HEK293T (cell line): ENCODE measurements at regions not wholly inside any gene's neighbourhood (a gene's known extent, or its start where the extent isn't known, plus 50 kb on each side); places are given as distances from the start of the nearest gene placed in this dataset.

Experiments used
- CTCF ChIA-PET: fragments of 350-600 bp; formaldehyde crosslinking; extraction: SDS; loops from one replicate; lab custom pipeline; 2021; ENCODE audit warnings: antibody characterized with exemption, inconsistent platforms; lab: Yijun Ruan, JAX
- POLR2A ChIA-PET: fragments of 350-600 bp; formaldehyde crosslinking; extraction: SDS; loops from one replicate; lab custom pipeline; 2020; ENCODE audit warnings: antibody characterized with exemption, inconsistent platforms; lab: Yijun Ruan, JAX
- DNase-seq: peaks from one replicate; pipeline ENCODE4 v3.0.0; 2012; ENCODE audit warnings: mixed read lengths; ENCODE audit errors: extremely low spot score
- ARNT ChIP-seq: fragments of 450-650 bp; IDR thresholded peaks from 2 replicates; pipeline ENCODE4 v1.6.1; 2017; ENCODE audit warnings: mild to moderate bottlenecking
- BHLHE40 ChIP-seq: fragments of 450-650 bp; IDR thresholded peaks from 2 replicates; pipeline ENCODE4 v1.6.1; 2016; ENCODE audit warnings: mild to moderate bottlenecking, moderate library complexity, borderline replicate concordance
- CTBP1 ChIP-seq: fragments of 450-650 bp; IDR thresholded peaks from 2 replicates; pipeline ENCODE4 v1.6.1; 2016; ENCODE audit warnings: borderline replicate concordance
- ELF4 ChIP-seq: fragments of 450-650 bp; IDR thresholded peaks from 2 replicates; pipeline ENCODE4 v1.6.1; 2017; ENCODE audit warnings: antibody characterized with exemption
- FOXA1 ChIP-seq: fragments of 450-650 bp; IDR thresholded peaks from 2 replicates; pipeline ENCODE4 v1.6.1; 2016; ENCODE audit warnings: mild to moderate bottlenecking
- FOXK2 ChIP-seq: fragments of 450-650 bp; IDR thresholded peaks from 2 replicates; pipeline ENCODE4 v1.6.1; 2016; ENCODE audit warnings: mild to moderate bottlenecking
- FOXM1 ChIP-seq: fragments of 450-650 bp; IDR thresholded peaks from 2 replicates; pipeline ENCODE4 v1.6.1; 2017; ENCODE audit warnings: mild to moderate bottlenecking, borderline replicate concordance
- HDGF ChIP-seq: fragments of 450-650 bp; IDR thresholded peaks from 2 replicates; pipeline ENCODE4 v1.6.1; 2017; ENCODE audit warnings: antibody characterized with exemption, borderline replicate concordance
- L3MBTL2 ChIP-seq: fragments of 450-650 bp; conservative IDR thresholded peaks from 2 replicates; pipeline ENCODE4 v1.6.1; 2016; ENCODE audit warnings: mild to moderate bottlenecking
- LEF1 ChIP-seq: fragments of 450-650 bp; IDR thresholded peaks from 2 replicates; pipeline ENCODE4 v1.6.1; 2017; ENCODE audit warnings: mild to moderate bottlenecking, borderline replicate concordance
- NFRKB ChIP-seq: fragments of 450-650 bp; IDR thresholded peaks from 2 replicates; pipeline ENCODE4 v1.6.1; 2016; ENCODE audit warnings: mild to moderate bottlenecking, moderate library complexity
- SP1 ChIP-seq: fragments of 450-650 bp; IDR thresholded peaks from 2 replicates; pipeline ENCODE4 v1.6.1; 2017
- SUZ12 ChIP-seq: fragments of 450-650 bp; IDR thresholded peaks from 2 replicates; pipeline ENCODE4 v1.6.1; 2016; ENCODE audit warnings: mild to moderate bottlenecking
- TARDBP ChIP-seq: fragments of 450-650 bp; IDR thresholded peaks from 2 replicates; pipeline ENCODE4 v1.6.1; 2016
- ZNF384 ChIP-seq: fragments of 450-650 bp; IDR thresholded peaks from 2 replicates; pipeline ENCODE4 v1.6.1; 2016
- TF ChIP-seq, protein P1 (sequence below): fragments of 450-650 bp; IDR thresholded peaks from 2 replicates; pipeline ENCODE4 v1.6.1; 2016

DNA sequence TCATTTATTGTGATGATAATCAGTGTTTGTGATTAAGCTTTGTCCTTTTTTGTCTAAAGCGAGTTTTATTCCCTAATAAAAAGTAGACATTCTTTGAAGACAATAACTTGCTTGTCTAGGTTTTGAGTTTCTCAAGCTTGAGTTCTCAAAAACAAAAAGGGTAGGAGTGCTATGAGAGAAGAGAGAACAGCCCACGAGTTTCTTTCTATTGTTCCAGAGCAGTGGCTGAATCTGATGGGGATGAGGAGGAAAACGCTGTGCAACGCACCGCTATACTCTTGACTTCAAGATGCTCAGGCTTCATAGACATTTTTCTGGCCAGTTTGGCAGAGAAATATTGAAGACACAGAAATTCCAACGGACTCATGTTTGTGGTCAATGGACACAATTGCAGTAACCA is 669.8 kb upstream of the B3GALT2 start:
- CTCF ChIA-PET = no interaction called here
- no peak for TF ChIP-seq ZNF384
- TF ChIP-seq FOXK2 = no peak
- TF ChIP-seq TARDBP = no peak
- POLR2A ChIA-PET = no interaction called here
- DNase-seq = no peak

DNA sequence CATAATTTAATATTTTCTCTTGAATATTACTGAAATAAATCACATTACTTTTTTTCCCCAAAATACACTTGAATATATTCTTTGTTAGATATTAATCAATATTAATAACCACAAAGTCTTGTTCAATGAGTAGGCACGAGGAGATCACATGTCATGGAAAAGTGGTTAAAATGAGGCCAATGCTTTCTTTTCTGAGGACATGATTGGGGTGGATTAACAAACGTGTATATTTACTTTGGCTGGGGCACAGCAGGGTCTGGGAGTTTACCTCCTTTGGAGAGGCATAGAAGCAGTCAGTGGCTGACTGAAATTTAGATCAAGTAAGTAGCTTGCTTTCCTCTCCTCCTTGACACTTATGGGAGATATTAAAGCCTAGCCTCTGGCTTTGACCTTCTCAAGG is 664.3 kb upstream of the B3GALT2 start:
- CTCF ChIA-PET = no interaction called here
- DNase-seq = peak; percentile 31
- TF ChIP-seq, protein P1, sequence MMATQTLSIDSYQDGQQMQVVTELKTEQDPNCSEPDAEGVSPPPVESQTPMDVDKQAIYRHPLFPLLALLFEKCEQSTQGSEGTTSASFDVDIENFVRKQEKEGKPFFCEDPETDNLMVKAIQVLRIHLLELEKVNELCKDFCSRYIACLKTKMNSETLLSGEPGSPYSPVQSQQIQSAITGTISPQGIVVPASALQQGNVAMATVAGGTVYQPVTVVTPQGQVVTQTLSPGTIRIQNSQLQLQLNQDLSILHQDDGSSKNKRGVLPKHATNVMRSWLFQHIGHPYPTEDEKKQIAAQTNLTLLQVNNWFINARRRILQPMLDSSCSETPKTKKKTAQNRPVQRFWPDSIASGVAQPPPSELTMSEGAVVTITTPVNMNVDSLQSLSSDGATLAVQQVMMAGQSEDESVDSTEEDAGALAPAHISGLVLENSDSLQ = peak; percentile 19; the same call in 1 of the 2 replicates
- TF ChIP-seq L3MBTL2 (peak; percentile 80), CTBP1 (peak; percentile 40; the same call in 1 of the 2 replicates), FOXK2 (peak; percentile 27; the same call in 1 of the 2 replicates), FOXA1 (0 out of 2 replicates have a peak, but pooled peaks have one; percentile 6), LEF1 (no peak)
- POLR2A ChIA-PET = no interaction called here

DNA sequence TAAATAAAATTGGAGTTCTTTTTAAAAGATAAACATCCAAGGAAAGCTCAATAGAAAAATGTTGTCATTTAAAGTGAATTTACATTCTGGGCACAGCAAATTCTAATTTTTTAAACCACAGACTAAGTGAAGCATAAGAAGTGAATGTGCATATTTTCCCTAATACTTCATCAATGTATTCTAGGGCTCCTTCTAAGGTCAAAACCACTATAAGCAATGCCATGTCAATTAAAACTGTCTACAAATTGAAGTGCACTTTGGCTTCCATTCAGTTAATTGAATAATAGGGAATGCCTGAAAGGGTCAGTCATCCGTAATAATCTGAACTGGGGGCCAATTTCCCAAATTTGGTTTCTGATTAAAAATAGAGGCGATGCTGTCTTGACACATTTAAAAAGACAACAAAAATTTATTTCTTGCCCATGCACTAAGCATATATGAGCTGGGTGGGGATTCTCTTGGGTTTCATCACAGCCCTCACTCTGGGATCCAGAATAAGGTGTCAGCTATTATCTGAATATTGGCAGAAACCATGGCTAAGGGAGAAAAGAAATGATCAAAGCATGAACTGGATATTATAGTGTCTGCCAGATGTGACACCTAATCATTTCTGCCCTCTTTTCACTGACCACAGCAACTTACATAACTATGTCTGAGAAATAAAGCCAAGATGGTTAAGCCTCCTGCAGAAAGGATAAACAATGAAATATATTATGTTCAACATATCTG is 660.6 kb upstream of the B3GALT2 start:
- no peak for DNase-seq
- POLR2A ChIA-PET = no interaction called here
- TF ChIP-seq, protein P1 = no peak
- TF ChIP-seq L3MBTL2 = no peak
- no peak for TF ChIP-seq CTBP1
- no peak for TF ChIP-seq FOXA1
- TF ChIP-seq ELF4 = no peak
- no peak for TF ChIP-seq FOXK2
- no peak for TF ChIP-seq SP1
- TF ChIP-seq ZNF384 = no peak
- TF ChIP-seq LEF1 = no peak
- no peak for TF ChIP-seq NFRKB
- TF ChIP-seq SUZ12 = no peak
- TF ChIP-seq FOXM1 = no peak
- TF ChIP-seq ARNT = no peak
- no peak for TF ChIP-seq HDGF
- no peak for TF ChIP-seq TARDBP
- TF ChIP-seq BHLHE40 = no peak
- CTCF ChIA-PET = no interaction called here

DNA sequence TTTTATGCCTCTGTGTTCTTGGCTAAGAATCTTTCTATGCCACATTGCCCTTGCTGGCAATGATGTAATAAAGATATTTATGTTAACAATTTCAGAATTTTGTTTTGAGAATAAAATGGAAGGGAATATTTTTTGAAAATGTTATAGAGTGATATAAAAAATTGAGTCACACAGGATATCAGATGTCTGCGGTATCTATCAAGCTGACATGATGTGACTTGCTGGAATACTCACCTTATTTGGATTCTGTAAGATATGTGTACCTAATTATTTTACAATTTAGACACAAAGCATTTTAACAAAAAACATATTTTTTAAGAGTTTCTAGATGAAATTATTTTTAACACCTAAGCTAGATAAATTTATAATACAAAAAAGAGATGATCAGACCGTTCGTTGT is 660.0 kb upstream of the B3GALT2 start:
- no peak for TF ChIP-seq FOXA1
- TF ChIP-seq ZNF384 = no peak
- no peak for TF ChIP-seq HDGF
- TF ChIP-seq NFRKB = no peak
- no peak for TF ChIP-seq SUZ12
- TF ChIP-seq ARNT = no peak
- TF ChIP-seq CTBP1 = no peak
- TF ChIP-seq FOXK2 = no peak
- TF ChIP-seq, protein P1 = no peak
- TF ChIP-seq SP1 = no peak
- TF ChIP-seq LEF1 = no peak
- TF ChIP-seq BHLHE40 = no peak
- TF ChIP-seq L3MBTL2 = no peak
- TF ChIP-seq TARDBP = no peak
- TF ChIP-seq FOXM1 = no peak
- no peak for TF ChIP-seq ELF4
- ChIA-PET POLR2A (no interaction called here), CTCF (no interaction called here)
- DNase-seq = no peak

DNA sequence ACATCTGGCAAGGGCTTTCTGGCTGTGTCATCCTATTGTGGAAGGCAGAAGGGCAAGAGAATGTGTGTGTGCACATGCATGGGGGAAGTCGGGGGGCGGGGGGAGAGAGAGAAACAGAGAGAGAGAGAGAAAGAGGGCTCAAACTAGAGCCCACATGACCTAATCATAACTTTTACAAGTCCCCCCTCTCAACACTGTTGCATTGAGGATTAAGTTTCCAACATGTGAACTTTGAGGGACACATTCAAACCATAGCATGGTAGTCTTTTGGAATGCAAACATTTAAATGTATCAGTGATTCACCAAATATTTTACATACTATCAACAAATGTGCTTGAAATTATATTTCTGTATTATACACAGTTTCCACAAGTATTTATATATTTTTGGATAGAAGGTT is 655.4 kb upstream of the B3GALT2 start:
- TF ChIP-seq BHLHE40 (no peak), NFRKB (no peak), SP1 (no peak), FOXA1 (no peak), ELF4 (no peak), CTBP1 (no peak), FOXM1 (no peak), HDGF (no peak), SUZ12 (no peak), TARDBP (no peak), FOXK2 (no peak), L3MBTL2 (no peak), ARNT (no peak), ZNF384 (no peak), LEF1 (no peak)
- TF ChIP-seq, protein P1 = no peak
- DNase-seq = no peak
- POLR2A ChIA-PET = no interaction called here
- CTCF ChIA-PET = no interaction called here

DNA sequence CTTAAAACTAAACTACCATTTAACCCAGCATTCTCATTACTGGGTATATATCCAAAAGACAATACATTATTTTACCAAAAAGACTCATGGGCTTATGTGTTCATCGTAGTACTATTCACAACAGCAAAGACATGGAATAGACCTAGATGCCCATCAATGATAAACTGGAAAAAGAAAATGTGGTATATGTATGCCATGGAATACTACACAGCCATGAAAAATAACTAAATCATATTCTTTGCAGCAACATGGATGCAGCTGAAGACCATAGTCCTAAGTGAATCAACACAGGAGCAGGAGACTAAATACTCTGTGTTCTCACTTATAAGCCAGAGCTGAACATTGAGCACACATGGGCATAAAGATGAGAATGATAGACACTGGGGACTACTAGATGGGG is 645.1 kb upstream of the B3GALT2 start:
- TF ChIP-seq L3MBTL2 (no peak), HDGF (no peak)
- TF ChIP-seq, protein P1 = no peak
- ChIA-PET CTCF (no interaction called here), POLR2A (no interaction called here)
- no peak for DNase-seq
